GM19467 (cell line): ENCODE measurements at regions not wholly inside any gene's neighbourhood (a gene's known extent, or its start where the extent isn't known, plus 50 kb on each side); places are given as distances from the start of the nearest gene placed in this dataset.
"Not testable (repeated sequence)": the region's sequence is repeated elsewhere in the genome, so short reads cannot be mapped to it uniquely, and the experiment has no call there.

Experiments
- ATAC-seq: cut with Tn5 transposase; IDR thresholded peaks from one replicate; pipeline ENCODE4 v1.9.1; 2021; ENCODE audit warnings: mild to moderate bottlenecking, moderate library complexity; ENCODE audit not compliant: unreplicated experiment

- ATAC-seq = no peak
Measured at GRCh38 chr2:180927030-180927686, 53.2 kb upstream of the UBE2E3 start.

DNA sequence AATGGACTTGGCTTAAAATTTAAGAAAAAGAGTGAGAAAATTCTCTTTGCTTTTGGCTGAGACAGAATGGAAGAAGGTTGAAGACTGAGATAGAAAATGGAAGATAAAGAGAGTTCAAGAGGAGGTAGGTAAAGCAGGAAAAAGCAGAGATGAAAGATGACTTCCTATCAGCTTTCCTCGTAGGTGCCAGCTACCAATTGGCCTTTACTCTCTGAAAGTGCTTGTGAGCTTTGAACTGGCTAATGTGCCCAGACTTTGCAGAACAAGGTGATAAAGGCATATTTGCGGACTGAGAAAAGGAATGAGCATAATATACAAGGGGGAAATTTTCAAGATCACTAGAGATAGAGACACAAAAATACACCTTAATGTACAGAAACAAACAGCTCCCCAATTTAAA is 54.7 kb upstream of the UBE2E3 start:
- ATAC-seq = no peak

DNA sequence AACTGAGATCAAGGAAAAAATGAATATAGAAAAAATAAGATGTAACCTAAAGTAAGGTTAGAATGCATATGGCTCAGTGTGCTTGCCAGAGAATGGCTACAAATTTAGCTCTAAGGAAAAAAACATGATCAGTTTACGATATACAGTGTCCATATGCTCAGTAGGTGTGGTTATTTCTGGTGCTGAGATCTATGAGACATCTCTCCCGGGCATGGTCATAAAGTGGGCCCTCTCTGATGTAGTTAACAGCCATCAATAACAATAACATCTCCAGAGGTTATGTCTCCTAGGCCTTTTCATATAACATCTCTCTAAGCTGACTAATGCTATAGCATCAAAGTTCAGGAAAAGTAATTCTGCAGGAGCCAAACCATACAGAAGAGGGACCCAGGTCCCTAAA is 56.3 kb upstream of the UBE2E3 start:
- ATAC-seq = no peak

- ATAC-seq = no peak
Measured at GRCh38 chr2:180910831-180911665, 69.4 kb upstream of the UBE2E3 start.

DNA sequence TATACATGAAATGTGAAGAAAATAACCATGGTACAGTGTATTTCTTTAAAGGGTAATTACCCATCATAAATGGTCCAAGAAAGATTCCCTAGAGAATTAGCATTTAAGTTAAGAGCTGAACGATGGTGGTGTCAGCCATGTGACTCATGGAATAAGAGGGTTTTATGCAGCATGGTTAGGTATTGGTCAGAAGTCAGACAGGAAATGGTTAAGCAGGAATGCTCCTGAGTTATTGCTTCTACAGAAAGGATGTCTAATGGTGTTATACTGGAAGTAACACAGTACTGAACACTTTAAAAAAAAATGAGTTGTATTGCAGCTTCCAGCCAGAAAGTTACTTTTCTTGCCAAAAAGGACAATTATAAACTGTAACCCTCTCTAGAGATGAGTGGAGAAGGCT is 72.7 kb upstream of the UBE2E3 start:
- ATAC-seq = no peak

DNA sequence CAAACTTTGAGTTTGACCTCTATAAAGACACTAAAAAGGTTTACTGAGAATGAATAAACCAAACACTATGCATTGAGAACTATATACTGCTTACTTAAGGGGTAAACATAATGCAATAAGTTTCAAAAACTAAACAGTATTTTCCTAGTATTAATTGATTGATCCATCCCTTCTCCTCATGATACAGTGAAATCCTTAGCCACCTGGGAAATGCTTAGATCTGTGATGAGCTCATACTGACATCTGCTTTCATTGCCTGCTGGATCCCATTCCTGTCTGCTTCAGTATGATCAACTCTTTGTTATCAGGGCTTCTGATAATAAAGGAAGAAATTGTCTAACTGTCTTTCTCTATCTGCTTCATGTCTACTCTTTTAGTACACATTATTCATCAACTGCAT is 74.9 kb upstream of the UBE2E3 start:
- no peak for ATAC-seq

DNA sequence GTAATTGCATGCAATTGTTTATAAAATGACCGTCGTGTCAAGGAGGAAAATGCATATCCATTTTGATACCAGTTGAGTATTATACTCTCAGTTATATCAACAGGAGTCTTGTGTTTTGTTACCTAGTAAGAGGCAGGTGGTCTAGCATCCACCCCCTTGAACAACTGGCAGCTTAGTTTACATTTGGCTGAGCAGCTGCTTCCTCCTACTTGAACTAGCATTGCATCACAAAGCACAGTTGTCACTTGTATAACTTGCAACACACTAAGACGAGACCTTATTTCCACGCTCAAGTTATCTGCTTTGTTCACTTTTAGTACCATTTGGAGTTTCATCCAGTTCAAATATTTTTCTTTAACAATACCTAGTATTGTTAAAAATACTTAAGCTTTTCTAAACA is 75.4 kb upstream of the UBE2E3 start:
- ATAC-seq = no peak

DNA sequence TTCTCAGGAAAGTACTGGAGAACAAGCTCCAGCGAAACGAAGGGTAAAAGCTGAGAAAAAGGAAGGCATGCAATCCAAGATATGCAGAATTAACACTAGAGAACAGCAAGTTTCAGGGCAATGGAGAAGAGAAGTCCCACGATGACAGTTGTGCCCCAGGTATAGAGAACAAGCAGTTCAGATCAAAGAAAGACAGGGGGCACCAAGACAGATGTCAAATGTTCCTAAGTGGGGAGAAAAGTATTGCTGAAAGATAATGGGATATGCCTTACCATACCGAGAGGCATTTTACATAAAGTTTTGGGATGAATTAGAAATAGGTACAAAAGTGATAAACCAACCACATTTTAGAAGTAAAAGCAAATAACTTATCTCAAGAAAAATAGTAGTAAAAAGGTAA is 79.1 kb upstream of the UBE2E3 start:
- ATAC-seq = no peak

GRCh38 chr2:180893752-180894151 is 86.7 kb upstream of the UBE2E3 start:
- no peak for ATAC-seq

DNA sequence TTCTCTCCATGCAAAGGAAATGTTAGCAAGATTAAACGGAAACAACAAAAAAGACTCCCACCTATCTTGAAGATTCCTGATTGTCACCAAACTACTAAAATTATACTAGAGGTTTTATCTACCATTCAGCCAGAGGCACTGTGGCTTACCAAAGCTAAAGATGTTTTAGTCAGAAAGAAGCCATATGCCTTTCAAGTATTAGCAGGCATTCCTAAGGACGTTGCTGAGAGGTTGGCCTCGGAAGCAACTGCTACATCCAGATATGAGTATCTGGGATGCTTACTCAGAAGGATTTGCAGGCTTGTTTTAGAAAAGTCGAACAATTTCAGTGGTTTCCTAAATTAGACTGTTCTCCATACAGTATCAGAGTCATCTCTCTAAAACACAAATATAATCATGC is 88.3 kb upstream of the UBE2E3 start:
- ATAC-seq = no peak

GRCh38 chr2:180891360-180891759 is 89.0 kb upstream of the UBE2E3 start:
- ATAC-seq = no peak

DNA sequence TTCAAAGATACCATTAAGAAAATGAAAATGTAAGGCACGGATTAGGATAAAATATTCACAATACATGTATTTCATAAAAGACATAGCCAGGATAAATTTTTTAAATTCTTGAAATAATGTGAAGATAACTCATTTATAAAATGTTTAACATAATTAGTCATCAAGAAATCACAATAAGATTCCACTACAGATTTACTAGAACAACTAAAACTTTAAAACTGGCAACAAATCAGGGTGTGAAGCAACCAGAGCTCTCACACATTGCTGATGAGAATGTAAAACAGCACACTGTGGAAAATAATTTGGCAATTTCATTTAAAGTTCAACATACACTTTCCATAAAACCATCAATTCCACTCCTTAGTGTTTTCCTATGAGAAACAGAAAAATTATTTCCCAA is 89.6 kb upstream of the UBE2E3 start:
- ATAC-seq = no peak

DNA sequence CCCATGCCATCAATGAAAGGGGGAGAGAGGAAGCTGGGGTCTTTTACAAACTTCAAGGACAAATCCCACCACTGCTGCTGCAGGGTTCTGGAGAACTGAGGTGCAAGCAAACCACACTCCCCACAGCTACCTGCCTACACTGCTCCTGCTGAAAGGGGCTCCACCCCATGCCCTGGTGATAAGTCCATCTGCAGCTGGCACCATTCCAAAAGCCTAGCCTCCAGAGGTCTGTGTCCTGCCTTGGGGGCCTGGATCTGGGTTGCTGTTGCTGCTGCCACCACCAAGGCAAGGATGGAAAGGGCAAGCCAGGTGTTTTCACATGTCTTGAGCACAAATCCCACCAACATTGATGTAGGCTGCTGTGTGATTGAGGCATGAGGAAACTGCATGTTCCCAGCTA is 97.4 kb upstream of the UBE2E3 start:
- no peak for ATAC-seq

- no peak for ATAC-seq
Measured at GRCh38 chr2:180876506-180876905, 103.9 kb upstream of the UBE2E3 start.

- no peak for ATAC-seq
Measured at GRCh38 chr2:180873219-180873618, 107.2 kb upstream of the UBE2E3 start.

GRCh38 chr2:180872781-180873180 is 107.6 kb upstream of the UBE2E3 start:
- not testable (repeated sequence) for ATAC-seq

GRCh38 chr2:180872255-180872654 is 108.2 kb upstream of the UBE2E3 start:
- no peak for ATAC-seq

DNA sequence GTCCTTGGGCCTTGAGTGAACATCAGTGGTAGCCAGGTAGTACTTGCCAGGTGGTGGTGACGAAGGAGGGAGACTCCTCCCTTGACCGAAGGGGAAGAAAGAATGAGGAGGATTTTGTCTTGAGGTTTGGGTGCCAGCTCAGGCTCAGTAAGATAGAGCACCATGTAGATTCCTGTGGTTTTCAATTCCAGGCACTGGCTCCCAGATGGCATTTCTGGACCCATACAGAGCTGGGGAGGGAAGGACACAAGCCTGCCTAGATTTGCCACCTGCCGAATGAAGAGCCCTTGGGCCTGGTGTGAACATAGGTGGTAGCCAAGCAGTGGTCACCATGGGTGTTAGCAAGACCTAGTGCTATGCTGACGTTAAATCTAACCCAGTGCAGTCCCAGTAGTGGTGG is 108.8 kb upstream of the UBE2E3 start:
- no peak for ATAC-seq

DNA sequence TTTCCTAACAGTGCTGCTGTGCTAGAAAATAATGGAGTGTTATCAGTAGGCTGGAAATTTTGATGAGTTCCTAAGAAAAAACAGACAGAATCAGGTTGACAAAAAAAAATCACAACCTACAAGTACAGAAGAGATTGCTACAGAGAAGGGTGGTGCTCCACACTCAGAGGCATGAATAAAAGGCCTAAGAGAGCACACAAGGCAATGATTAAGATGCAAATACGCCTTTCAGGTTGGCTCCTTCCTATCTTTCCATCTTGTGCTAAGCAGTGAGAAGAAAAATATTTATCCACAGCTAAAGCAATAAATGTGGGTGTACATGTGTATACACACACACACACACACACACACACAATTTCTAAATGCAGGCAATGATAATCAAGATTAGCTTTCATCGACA is 130.6 kb upstream of the UBE2E3 start:
- ATAC-seq = no peak

- no peak for ATAC-seq
Measured at GRCh38 chr2:180848393-180848792, 132.0 kb upstream of the UBE2E3 start.

DNA sequence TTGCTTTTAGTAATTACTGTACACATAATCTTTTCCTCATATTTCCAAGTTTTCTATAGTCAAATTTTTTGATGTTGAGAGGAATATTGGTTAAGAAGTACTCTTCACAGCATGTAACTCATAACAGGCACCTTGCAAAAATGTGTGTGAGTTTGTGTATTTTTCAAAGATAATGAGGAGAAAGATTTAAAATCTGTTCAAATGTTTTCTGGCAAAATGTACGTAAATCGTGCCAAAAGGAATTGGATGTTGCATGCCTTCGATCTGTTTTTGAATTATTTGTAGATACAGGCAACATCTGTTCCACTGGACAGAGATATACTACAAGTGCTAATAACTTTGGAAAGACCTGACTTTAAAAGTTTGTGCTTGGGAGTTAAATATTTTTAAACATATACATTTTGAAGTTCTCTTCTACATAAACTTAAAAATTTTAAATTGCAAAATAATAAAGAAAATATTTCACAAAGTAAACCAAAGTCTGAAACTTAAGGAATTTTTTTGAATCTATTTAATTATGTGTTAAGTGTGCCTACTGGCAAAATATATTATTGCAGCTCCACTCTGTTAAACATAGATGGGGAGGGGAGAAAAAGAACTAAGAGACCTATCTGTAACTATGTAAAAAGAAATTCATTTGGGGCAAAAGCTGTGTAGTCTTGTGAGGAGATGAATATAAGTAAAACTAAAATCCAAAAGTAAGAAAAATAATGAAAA is 133.5 kb upstream of the UBE2E3 start:
- ATAC-seq = no peak

GRCh38 chr2:180842461-180842860 is 137.9 kb upstream of the UBE2E3 start:
- ATAC-seq = no peak
